ENCODE measurements at regions not wholly inside any gene's neighbourhood (a gene's known extent, or its start where the extent isn't known, plus 50 kb on each side); places are given as distances from the start of the nearest gene placed in this dataset.

DNA sequence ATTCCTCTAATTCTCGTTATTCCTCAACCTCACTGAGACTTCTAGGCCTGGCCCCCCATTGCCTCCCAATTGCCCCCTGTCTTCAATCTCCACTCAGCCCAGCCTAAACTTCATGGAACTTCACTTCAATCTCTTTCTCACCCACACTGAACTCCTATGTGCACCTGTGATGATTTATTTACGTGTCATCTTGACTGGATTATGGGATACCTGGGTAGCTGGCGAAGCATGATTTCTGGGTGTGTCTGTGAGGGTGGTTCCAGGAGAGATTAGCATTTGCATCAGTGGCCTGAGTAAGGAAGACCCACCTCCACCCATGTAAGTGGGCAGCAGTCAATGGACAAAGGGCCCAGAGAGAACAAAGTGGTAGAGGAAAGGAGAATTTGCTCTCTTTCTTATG lies 587.0 kb downstream of the NPHP4 start:
- TF ChIP-seq FOXA1 (IDR thresholded peaks at IDR 0.05): no peak
- TF ChIP-seq FOXK2 (IDR thresholded peaks at IDR 0.05): no peak
- no peak for TF ChIP-seq HDGF (IDR thresholded peaks at IDR 0.05; ENCODE audit: borderline replicate concordance)
- TF ChIP-seq FOXM1 (IDR thresholded peaks at IDR 0.05; ENCODE audit: borderline replicate concordance): no peak
- no peak for TF ChIP-seq SP1 (IDR thresholded peaks at IDR 0.05)
- no peak for TF ChIP-seq BHLHE40 (IDR thresholded peaks at IDR 0.05; ENCODE audit: borderline replicate concordance)
- no peak for TF ChIP-seq LEF1 (IDR thresholded peaks at IDR 0.05; ENCODE audit: borderline replicate concordance)
- TF ChIP-seq ZNF384 (IDR thresholded peaks at IDR 0.05): no peak
- TF ChIP-seq ELF4 (IDR thresholded peaks at IDR 0.05): no peak

Data from HEK293T (cell line).